Gastroesophageal sphincter (tissue), 3 donors: ENCODE measurements at regions not wholly inside any gene's neighbourhood (a gene's known extent, or its start where the extent isn't known, plus 50 kb on each side); places are given as distances from the start of the nearest gene placed in this dataset.

ENCODE experiments used
- CTCF ChIP-seq, 4 experiments: fragments of 200-600 bp in 2 of 4; fragments of 450-650 bp in 2 of 4; sonication (generic) in 1 of 4; IDR thresholded peaks; one replicate each; pipeline ENCODE4 v1.5.1; 2017 to 2019; ENCODE audit warnings: antibody characterized with exemption in 4 of 4, mild to moderate bottlenecking in 2 of 4, moderate library complexity in 2 of 4
- POLR2A ChIP-seq, 2 donors: fragments of 450-650 bp; IDR thresholded peaks; one replicate each; pipeline ENCODE4 v1.6.1; 2017; ENCODE audit warnings: antibody characterized with exemption in 2 of 2, mild to moderate bottlenecking in 2 of 2, moderate library complexity in 1 of 2

- TF ChIP-seq CTCF (IDR thresholded peaks at IDR 0.05): no peak
- no peak for TF ChIP-seq POLR2A (IDR thresholded peaks at IDR 0.05)
These were observed 1737.8 kb upstream of the PRR20A start for GRCh38 chr13:55402870-55403269.
